DOHH2 (cell line): ENCODE measurements at regions not wholly inside any gene's neighbourhood (a gene's known extent, or its start where the extent isn't known, plus 50 kb on each side); places are given as distances from the start of the nearest gene placed in this dataset.

Experiments used
- EZH2phosphoT487 ChIP-seq: fragments of 200-600 bp; sonication (generic); IDR thresholded peaks from 2 replicates; pipeline ENCODE4 v1.6.1; 2017; ENCODE audit warnings: borderline replicate concordance, mild to moderate bottlenecking, antibody characterized with exemption, low read length, moderate library complexity, mixed read lengths
- TF ChIP-seq, protein P1 (sequence below): fragments of 200-600 bp; sonication (generic); IDR thresholded peaks from one replicate; pipeline ENCODE4 v1.5.1; 2014; ENCODE audit warnings: antibody characterized with exemption, mild to moderate bottlenecking, low read depth, low read length; ENCODE audit not compliant: poor library complexity, severe bottlenecking

GRCh38 chr4:132065940-132066495, 1083.1 kb upstream of the PCDH10 start:
- TF ChIP-seq, protein P1, sequence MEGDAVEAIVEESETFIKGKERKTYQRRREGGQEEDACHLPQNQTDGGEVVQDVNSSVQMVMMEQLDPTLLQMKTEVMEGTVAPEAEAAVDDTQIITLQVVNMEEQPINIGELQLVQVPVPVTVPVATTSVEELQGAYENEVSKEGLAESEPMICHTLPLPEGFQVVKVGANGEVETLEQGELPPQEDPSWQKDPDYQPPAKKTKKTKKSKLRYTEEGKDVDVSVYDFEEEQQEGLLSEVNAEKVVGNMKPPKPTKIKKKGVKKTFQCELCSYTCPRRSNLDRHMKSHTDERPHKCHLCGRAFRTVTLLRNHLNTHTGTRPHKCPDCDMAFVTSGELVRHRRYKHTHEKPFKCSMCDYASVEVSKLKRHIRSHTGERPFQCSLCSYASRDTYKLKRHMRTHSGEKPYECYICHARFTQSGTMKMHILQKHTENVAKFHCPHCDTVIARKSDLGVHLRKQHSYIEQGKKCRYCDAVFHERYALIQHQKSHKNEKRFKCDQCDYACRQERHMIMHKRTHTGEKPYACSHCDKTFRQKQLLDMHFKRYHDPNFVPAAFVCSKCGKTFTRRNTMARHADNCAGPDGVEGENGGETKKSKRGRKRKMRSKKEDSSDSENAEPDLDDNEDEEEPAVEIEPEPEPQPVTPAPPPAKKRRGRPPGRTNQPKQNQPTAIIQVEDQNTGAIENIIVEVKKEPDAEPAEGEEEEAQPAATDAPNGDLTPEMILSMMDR: no peak
- no peak for TF ChIP-seq EZH2phosphoT487
